Urothelium cell line (cell line): ENCODE measurements at regions not wholly inside any gene's neighbourhood (a gene's known extent, or its start where the extent isn't known, plus 50 kb on each side); places are given as distances from the start of the nearest gene placed in this dataset.

Experiments
- DNase-seq: peaks from one replicate; pipeline ENCODE4 v3.0.0; 2011; ENCODE audit warnings: low spot score, mixed read lengths
- FAIRE-seq: peaks from 2 replicates; lab custom pipeline; 2011; peaks lifted over from hg19 to GRCh38; lab: Jason Lieb, UNC

GRCh38 chr3:184505076-184505878 is 56.3 kb upstream of the EPHB3 start:
- FAIRE-seq = no peak

DNA sequence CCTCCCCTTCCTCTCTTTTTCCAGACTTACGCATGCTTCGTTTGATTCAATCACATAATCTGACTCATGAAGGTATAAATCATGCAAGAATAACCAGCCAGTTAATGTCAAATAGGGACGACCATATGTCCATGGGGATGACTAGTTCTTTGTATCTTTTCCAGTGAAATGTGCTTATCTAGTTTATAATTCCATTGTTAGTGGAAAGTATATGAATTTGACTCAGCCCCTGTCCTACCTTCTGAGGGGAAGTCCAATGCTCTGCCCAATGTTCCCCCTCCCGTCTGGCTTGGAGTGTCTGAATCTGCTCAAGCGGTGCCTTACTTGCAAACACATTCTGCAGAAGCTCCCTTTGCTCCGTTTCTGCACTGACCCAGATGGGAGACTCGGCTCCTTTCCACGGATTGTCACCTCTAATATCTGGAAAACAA is 55.0 kb upstream of the EPHB3 start:
- DNase-seq (no peak), FAIRE-seq (peak; percentile 40)

More at GRCh38 chr3:184505076-184505878, 56.3 kb upstream of the EPHB3 start:
- no peak for DNase-seq

- DNase-seq (no peak), FAIRE-seq (no peak)
Measured at GRCh38 chr3:184508938-184509337, 52.6 kb upstream of the EPHB3 start.

GRCh38 chr3:184511741-184512140 is 49.8 kb upstream of the EPHB3 start:
- FAIRE-seq (no peak), DNase-seq (no peak)
